Prostate gland (tissue), 2 donors: ENCODE measurements at regions not wholly inside any gene's neighbourhood (a gene's known extent, or its start where the extent isn't known, plus 50 kb on each side); places are given as distances from the start of the nearest gene placed in this dataset.

ENCODE experiments used
- DNase-seq: peaks from one replicate; pipeline ENCODE4 v3.0.0-alpha.2; 2019; ENCODE audit warnings: low spot score
- H3K27ac ChIP-seq, 2 donors: fragments of 200-600 bp; sonication (generic); 2 replicates each; pipeline ENCODE4 v1.5.1; 2017 to 2019
- H3K27me3 ChIP-seq: fragments of 200-600 bp; sonication (generic); replicated peaks from 2 replicates; pipeline ENCODE4 v1.5.1; 2019; ENCODE audit not compliant: insufficient read depth
- H3K36me3 ChIP-seq, 2 donors: fragments of 200-600 bp; sonication (generic); 1 replicate in 1 of 2; 2 replicates in 1 of 2; pipeline versions ENCODE4 v1.5.1 to v1.8.1; 2017 to 2019
- H3K4me1 ChIP-seq: fragments of 200-600 bp; sonication (generic); replicated peaks from 2 replicates; pipeline ENCODE4 v1.5.1; 2019
- H3K4me3 ChIP-seq, 2 donors: fragments of 200-600 bp; sonication (generic); 2 replicates each; pipeline ENCODE4 v1.5.1; 2017 to 2019
- H3K9me3 ChIP-seq: fragments of 200-600 bp; sonication (generic); 2 replicates; pipeline ENCODE4 v1.5.1; 2017
- CTCF ChIP-seq, 4 experiments: fragments of 200-600 bp in 2 of 4; fragments of 450-650 bp in 2 of 4; sonication (generic) in 2 of 4; IDR thresholded peaks; 1 replicate in 3 of 4; 2 replicates in 1 of 4; pipeline ENCODE4 v1.5.1; 2016 to 2019; ENCODE audit warnings: antibody characterized with exemption in 4 of 4, mild to moderate bottlenecking in 2 of 4, moderate library complexity in 2 of 4
- POLR2A ChIP-seq: fragments of 450-650 bp; IDR thresholded peaks from one replicate; pipeline ENCODE4 v1.6.1; 2016; ENCODE audit warnings: antibody characterized with exemption, mild to moderate bottlenecking
- POLR2AphosphoS5 ChIP-seq: sonication (generic); formaldehyde crosslinking; IDR thresholded peaks from one replicate; pipeline ENCODE4 v1.6.1; 2017; ENCODE audit warnings: antibody characterized with exemption
- WGBS: methylation state at CpG from one replicate; pipeline ENCODE4 v1.1.5; 2018; 5-methylcytosine and 5-hydroxymethylcytosine counted together
- intact Hi-C: fragments of 100-400 bp; cut with DNase I; formaldehyde crosslinking; loops from one replicate; pipeline ENCODE4 v1.14.2; 2022

GRCh38 chr1:208556461-208556860 lies 312.3 kb upstream of the PLXNA2 start:
- DNase-seq = no peak
- TF ChIP-seq POLR2AphosphoS5 (no peak), CTCF (IDR thresholded peaks at IDR 0.05) (no peak), POLR2A (no peak)
- WGBS = 95% methylated on average over 6 of the region's 6 CpGs
- no peak overlapping the region for H3K27ac ChIP-seq
- H3K4me1 ChIP-seq = no peaks in the 10 kb centered on the region
- no peaks in the 10 kb centered on the region for H3K9me3 ChIP-seq
- intact Hi-C loops = no loop called here
- H3K4me3 ChIP-seq = no peak overlapping the region
- no peaks in the 10 kb centered on the region for H3K27me3 ChIP-seq
- H3K36me3 ChIP-seq = no peaks in the 10 kb centered on the region

- Histone ChIP-seq H3K4me3 (no peak overlapping the region), H3K4me1 (no peaks in the 10 kb centered on the region), H3K27ac (no peak overlapping the region), H3K27me3 (no peaks in the 10 kb centered on the region), H3K36me3 (no peaks in the 10 kb centered on the region), H3K9me3 (no peaks in the 10 kb centered on the region)
- DNase-seq = no peak
- 47% methylated on average over 2 of the region's 2 CpGs for WGBS
- TF ChIP-seq POLR2A (no peak), CTCF (IDR thresholded peaks at IDR 0.05) (no peak), POLR2AphosphoS5 (no peak)
- intact Hi-C loops = no loop called here
These were observed 313.0 kb upstream of the PLXNA2 start for GRCh38 chr1:208557046-208557722.

- Histone ChIP-seq H3K27ac (no peak overlapping the region), H3K9me3 (no peaks in the 10 kb centered on the region), H3K4me3 (no peak overlapping the region), H3K27me3 (no peaks in the 10 kb centered on the region), H3K36me3 (no peaks in the 10 kb centered on the region), H3K4me1 (no peaks in the 10 kb centered on the region)
- no peak for DNase-seq
- intact Hi-C loops = no loop called here
- WGBS = 63% methylated on average over 3 of the region's 3 CpGs
- TF ChIP-seq POLR2AphosphoS5 (no peak), CTCF (IDR thresholded peaks at IDR 0.05) (no peak), POLR2A (no peak)
These were observed 313.5 kb upstream of the PLXNA2 start for GRCh38 chr1:208557723-208558094.

GRCh38 chr1:208559597-208560329 lies 315.6 kb upstream of the PLXNA2 start:
- Histone ChIP-seq H3K27ac (no peak overlapping the region), H3K4me3 (no peak overlapping the region), H3K27me3 (no peaks in the 10 kb centered on the region), H3K4me1 (no peaks in the 10 kb centered on the region), H3K9me3 (no peaks in the 10 kb centered on the region), H3K36me3 (no peaks in the 10 kb centered on the region)
- no peak for DNase-seq
- TF ChIP-seq POLR2AphosphoS5 = no peak
- no peak for TF ChIP-seq POLR2A
- TF ChIP-seq CTCF (IDR thresholded peaks at IDR 0.05) = no peak
- intact Hi-C loops = no loop called here
- WGBS = 54% methylated on average over 6 of the region's 6 CpGs
